Activated naive CD4-positive, alpha-beta T cell treated with anti-CD3 and anti-CD28 coated beads, Interleukin-2, amount 50 U/mL, for 72 hours (primary cell): ENCODE measurements at regions not wholly inside any gene's neighbourhood (a gene's known extent, or its start where the extent isn't known, plus 50 kb on each side); places are given as distances from the start of the nearest gene placed in this dataset.
"Not testable (repeated sequence)": the region's sequence is repeated elsewhere in the genome, so short reads cannot be mapped to it uniquely, and the experiment has no call there.

Experiments
- ATAC-seq, 2 donors: fragments of 150-1000 bp; cut with Tn5 transposase; 2 replicates each; pipeline ENCODE4 v1.10.0; 2021; ENCODE audit warnings: mild to moderate bottlenecking in 2 of 2, moderate library complexity in 2 of 2
- DNase-seq, 2 donors: peaks; one replicate each; pipeline ENCODE4 v3.0.0; 2021 to 2022; ENCODE audit warnings: low spot score in 2 of 2
- H3K27ac Mint-ChIP-seq, 2 donors: one replicate each; pipeline ENCODE4 v1.8.0; 2022; ENCODE audit warnings: mild to moderate bottlenecking in 2 of 2, mixed read lengths in 2 of 2
- H3K36me3 Mint-ChIP-seq, 2 donors: one replicate each; pipeline ENCODE4 v1.8.0; 2022; ENCODE audit warnings: mixed read lengths in 2 of 2
- H3K9me3 Mint-ChIP-seq, 2 donors: one replicate each; pipeline ENCODE4 v1.8.0; 2022; ENCODE audit warnings: mixed read lengths in 2 of 2

- peaks cover 0 to 3% of the 10 kb centered on the region in 2 donors for H3K9me3 Mint-ChIP-seq
- DNase-seq (no peak), ATAC-seq (no peak)
- peak overlapping the region in 1 of 2 donors; percentile 38 for H3K27ac Mint-ChIP-seq
- no peaks in the 10 kb centered on the region for H3K36me3 Mint-ChIP-seq
These were observed 72.9 kb upstream of the EEF1E1 start for GRCh38 chr6:8175046-8175777.

DNA sequence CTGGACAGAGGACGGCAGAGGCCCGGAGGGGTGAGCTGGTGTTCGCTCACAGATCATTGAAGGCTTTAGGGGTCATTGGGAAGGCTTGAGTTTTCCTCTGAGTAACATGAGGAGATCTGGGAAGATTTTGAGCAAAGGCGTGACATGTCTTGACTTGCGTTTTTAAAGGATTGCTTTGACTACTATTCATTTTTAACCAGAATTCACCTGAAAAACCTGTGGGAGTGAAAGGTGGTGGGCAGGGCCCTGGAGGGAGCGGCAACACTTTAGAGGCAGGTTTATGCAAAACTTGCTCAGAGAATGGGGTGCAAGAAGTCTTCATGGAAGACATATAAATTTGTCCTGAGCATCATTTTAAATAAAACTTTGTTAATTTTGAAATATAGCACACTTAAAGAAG is 72.2 kb upstream of the EEF1E1 start:
- DNase-seq (no peak), ATAC-seq (no peak)
- Mint-ChIP-seq H3K36me3 (no peaks in the 10 kb centered on the region), H3K27ac (peak overlapping the region in 1 of 2 donors; percentile 26), H3K9me3 (peaks cover 0 to 3% of the 10 kb centered on the region in 2 donors)

- Mint-ChIP-seq H3K36me3 (no peaks in the 10 kb centered on the region), H3K9me3 (peaks cover 0 to 3% of the 10 kb centered on the region in 2 donors), H3K27ac (no peak overlapping the region)
- DNase-seq (no peak), ATAC-seq (no peak)
These were observed 70.2 kb upstream of the EEF1E1 start for GRCh38 chr6:8172530-8172929.

DNA sequence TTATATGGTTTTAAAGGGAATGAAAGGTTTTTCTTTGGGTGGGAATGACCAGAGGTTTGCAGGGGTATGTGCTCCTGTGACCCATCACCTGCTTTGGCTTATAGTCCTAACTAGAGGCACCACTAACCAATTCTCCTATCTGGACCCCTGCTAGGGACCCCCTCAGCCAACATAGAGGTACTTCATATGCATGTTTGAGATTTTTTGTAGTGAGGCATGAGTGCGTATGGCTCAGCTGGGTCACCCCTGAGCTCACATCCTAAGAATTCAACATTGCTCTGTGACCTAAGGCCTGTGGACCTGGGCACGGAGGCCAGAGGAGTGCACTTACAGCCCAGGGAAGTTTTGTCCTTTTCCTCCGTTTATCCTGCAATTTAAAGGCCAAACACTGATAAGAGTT is 68.4 kb upstream of the EEF1E1 start:
- DNase-seq (no peak), ATAC-seq (no peak)
- Mint-ChIP-seq H3K36me3 (no peaks in the 10 kb centered on the region), H3K27ac (no peak overlapping the region), H3K9me3 (peaks cover 0 to 3% of the 10 kb centered on the region in 2 donors)

DNA sequence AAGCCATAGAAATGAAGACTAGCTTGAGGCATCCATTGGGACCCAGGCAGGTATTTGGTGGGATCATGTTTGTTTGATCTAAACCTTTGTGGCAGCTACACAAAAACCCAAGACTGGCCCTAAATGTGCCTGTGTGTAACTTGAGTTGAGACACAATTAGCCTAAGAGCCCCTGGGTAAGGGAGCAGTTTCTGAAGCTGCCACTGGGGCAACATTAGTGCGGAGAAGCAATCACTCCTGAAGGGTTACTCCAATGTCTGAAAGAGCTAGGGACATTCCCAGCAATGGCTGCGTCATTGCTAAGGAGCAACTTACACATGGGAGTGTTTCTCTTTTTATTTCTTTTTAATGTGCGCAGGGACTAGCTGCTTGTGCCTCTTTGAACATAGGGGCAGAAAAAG is 67.9 kb upstream of the EEF1E1 start:
- Mint-ChIP-seq H3K36me3 (no peaks in the 10 kb centered on the region), H3K9me3 (peaks cover 0 to 3% of the 10 kb centered on the region in 2 donors), H3K27ac (no peak overlapping the region)
- no peak for ATAC-seq
- DNase-seq, result no peak

- Mint-ChIP-seq H3K9me3 (peaks cover 0 to 4% of the 10 kb centered on the region in 2 donors), H3K36me3 (no peaks in the 10 kb centered on the region), H3K27ac (no peak overlapping the region)
- DNase-seq (no peak), ATAC-seq (no peak)
These were observed 63.8 kb upstream of the EEF1E1 start for GRCh38 chr6:8166156-8166555.

DNA sequence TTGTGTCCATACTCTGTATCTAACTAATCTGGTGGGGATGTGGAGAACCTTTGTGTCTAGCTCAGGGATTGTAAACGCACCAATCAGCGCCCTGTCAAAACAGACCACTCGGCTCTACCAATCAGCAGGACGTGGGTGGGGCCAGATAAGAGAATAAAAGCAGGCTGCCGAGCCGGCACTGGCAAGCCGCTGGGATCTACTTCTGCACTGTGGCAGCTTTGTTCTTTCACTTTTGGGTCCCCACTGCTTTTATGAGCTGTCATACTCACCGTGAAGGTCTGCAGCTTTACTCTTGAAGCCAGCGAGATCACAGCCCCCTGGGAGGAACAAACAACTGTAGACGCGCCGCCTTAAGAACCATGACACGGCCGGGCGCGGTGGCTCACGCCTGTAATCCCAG is 62.7 kb upstream of the EEF1E1 start:
- H3K36me3 Mint-ChIP-seq, H3K9me3 Mint-ChIP-seq, ATAC-seq, H3K27ac Mint-ChIP-seq, DNase-seq: not testable (repeated sequence)

DNA sequence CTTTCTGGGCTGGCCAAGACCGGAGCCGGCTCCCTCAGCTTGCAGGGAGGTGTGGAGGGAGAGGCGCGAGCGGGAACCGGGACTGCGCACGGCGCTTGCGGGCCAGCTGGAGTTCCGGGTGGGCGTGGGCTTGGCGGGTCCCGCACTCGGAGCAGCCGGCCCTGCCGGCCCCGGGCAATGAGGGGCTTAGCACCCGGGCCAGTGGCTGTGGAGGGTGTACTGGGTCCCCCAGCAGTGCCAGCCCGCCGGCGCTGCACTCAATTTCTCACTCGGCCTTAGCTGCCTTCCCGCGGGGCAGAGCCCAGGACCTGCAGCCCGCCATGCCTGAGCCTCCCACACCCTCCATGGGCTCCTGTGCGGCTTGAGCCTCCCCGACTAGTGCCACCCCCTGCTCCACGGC is 61.9 kb upstream of the EEF1E1 start:
- not testable (repeated sequence) for ATAC-seq, H3K36me3 Mint-ChIP-seq

GRCh38 chr6:8159966-8160365 is 57.6 kb upstream of the EEF1E1 start:
- ATAC-seq, result no peak
- Mint-ChIP-seq H3K27ac (no peak overlapping the region), H3K36me3 (no peaks in the 10 kb centered on the region), H3K9me3 (peaks cover 0 to 4% of the 10 kb centered on the region in 2 donors)
- no peak for DNase-seq

More for the DNA sequence above, 61.9 kb upstream of the EEF1E1 start:
- H3K27ac Mint-ChIP-seq, H3K9me3 Mint-ChIP-seq, DNase-seq: not testable (repeated sequence)

DNA sequence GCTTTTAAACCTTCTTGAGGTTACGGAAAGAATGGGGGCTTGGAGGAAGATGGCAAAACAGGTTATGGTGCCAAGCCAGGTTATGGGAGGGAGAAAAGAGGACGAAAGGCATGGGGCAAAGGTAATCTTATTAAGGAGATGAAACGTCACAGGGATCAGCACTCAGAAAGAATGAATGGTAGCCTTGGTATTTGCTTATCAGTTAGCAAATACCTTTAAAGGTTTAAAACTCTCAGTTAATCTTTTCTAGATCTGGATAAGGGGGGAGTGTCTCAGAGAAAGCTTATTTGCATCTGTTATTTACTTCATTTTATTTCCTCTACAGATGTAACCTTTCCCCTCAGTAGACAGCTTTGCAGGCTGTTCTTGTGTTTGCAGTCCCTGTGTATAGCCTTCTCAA is 55.5 kb upstream of the EEF1E1 start:
- DNase-seq, result no peak
- no peak for ATAC-seq
- Mint-ChIP-seq H3K9me3 (peaks cover 0 to 4% of the 10 kb centered on the region in 2 donors), H3K27ac (no peak overlapping the region), H3K36me3 (no peaks in the 10 kb centered on the region)

DNA sequence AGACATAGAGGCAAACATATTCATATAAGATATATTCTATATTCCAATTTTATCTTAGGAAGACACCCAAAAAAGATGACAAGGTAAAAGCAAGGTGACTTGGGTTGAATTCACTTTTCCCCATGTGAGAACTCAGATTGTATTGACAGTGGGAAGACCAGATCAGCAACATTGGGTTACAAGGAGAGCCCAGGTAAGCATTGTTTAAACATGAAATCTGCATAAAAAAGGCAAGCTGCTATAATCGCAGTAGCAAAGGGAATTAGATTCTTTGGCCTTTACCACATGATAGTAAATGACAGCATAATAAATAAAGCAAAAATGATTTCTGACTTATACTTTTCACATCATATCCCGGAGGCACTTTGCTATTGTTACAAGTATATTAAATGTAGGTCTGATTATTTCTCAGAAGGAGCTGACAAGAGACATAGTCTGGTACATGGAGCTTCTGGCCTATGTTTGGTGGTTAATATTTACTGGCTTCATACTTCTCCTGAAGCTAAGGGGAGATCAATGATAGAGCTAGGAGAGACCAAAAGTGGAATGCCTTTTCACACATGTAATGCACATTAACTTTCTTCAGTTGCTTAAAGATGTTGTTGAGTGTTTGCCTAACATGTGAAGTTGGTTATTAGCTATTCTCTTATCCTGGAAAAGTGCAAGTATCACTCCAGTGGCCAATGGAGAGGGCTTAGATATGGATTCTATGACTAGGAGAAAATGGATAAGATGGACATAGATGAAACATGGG is 53.1 kb upstream of the EEF1E1 start:
- no peak overlapping the region for H3K27ac Mint-ChIP-seq
- DNase-seq (no peak), ATAC-seq (no peak)
- H3K36me3 Mint-ChIP-seq, result no peaks in the 10 kb centered on the region
- H3K9me3 Mint-ChIP-seq, result no peaks in the 10 kb centered on the region
